HG02763 (cell line): ENCODE measurements at regions not wholly inside any gene's neighbourhood (a gene's known extent, or its start where the extent isn't known, plus 50 kb on each side); places are given as distances from the start of the nearest gene placed in this dataset.

Source experiments
- ATAC-seq: cut with Tn5 transposase; IDR thresholded peaks from one replicate; pipeline ENCODE4 v1.9.1; 2021; ENCODE audit warnings: mild to moderate bottlenecking, moderate library complexity; ENCODE audit not compliant: unreplicated experiment

- no peak for ATAC-seq
These were observed 200.8 kb upstream of the PPP2R2D start for GRCh38 chr10:131700032-131700431.

- ATAC-seq: no peak
These were observed 200.3 kb upstream of the PPP2R2D start for GRCh38 chr10:131700506-131700905.

DNA sequence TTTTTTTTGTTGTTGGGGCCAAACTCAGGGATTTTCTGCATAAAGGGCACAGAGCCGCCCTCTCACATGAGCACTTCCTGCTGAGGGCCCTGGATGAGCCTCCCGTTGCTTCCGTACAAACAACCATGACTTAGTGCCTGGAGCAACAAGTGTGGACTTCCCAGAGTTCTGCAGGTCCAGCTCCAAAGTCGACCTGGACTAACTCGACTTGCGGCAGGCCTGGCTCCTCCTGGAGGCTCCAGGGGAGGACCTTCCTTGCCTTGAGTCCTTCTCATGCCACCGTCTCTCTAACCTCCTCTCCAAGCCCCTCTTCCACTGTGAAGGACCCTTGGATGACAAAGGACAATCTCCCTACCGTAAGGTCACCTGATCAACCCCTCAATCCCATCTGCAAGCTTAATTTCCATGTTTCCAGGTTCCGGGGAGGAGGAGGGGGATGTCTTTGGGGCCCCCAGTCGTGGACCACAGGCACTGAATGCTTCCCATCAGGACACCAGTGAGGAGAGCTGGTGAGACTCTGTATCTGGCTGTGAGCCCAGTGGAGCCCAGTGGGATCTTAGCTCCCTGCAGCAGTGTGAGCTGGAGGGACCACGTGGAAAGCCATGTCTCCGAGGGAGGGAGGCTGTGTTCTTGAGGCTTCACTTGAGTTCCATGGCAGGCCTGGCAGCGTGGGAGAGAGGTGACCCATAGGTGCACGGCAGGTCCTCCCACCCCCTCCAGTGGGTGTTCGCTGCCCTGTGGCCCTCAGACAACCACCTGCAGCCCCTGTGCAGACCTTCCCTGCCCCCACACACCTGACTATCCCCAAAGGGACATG is 199.5 kb upstream of the PPP2R2D start:
- no peak for ATAC-seq

- ATAC-seq: no peak
These were observed 198.1 kb upstream of the PPP2R2D start for GRCh38 chr10:131702531-131703356.

DNA sequence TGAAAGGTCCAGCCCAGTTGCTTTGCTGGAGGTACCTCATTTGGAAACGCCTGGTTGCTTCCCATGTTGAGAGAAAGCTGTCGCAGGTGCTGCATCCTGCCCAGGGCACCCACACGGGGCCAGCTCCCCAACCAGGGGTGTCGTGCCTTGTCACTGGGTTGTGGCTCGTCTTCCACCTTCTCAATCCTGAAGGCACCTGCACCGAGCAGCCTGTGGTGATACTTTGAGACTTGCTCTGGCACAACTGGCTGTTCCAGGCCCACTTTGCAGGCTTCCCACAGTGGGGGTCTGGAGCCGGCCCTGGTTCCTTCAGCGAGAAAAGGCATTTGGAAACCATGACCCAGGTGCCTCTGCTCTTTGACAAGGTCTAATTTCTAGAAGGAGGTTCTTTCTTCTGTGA is 197.3 kb upstream of the PPP2R2D start:
- no peak for ATAC-seq

- ATAC-seq: no peak
These were observed 196.9 kb upstream of the PPP2R2D start for GRCh38 chr10:131703941-131704340.

DNA sequence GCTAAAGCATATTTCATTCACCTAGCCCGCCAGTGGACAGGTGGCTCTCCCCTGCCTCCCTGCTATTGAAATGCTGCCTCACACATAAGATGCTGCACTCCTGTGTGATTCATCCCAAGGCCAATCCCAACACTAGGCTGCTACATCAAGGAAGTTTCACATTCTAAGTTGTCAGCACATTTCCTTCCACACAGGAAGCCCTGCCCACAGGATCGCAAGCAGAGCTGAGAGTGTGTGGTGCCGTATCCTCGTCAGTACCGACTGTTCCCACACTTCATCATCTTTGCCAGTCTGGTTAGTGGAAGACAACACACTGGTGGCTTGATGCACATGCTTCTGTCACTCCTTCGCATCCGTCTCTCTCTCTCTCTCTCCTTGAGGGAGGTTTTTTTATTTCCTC is 194.3 kb upstream of the PPP2R2D start:
- no peak for ATAC-seq

- no peak for ATAC-seq
These were observed 193.9 kb upstream of the PPP2R2D start for GRCh38 chr10:131706952-131707351.

- no peak for ATAC-seq
These were observed 192.5 kb upstream of the PPP2R2D start for GRCh38 chr10:131708225-131708880.

GRCh38 chr10:131710142-131710861 is 190.5 kb upstream of the PPP2R2D start:
- no peak for ATAC-seq

DNA sequence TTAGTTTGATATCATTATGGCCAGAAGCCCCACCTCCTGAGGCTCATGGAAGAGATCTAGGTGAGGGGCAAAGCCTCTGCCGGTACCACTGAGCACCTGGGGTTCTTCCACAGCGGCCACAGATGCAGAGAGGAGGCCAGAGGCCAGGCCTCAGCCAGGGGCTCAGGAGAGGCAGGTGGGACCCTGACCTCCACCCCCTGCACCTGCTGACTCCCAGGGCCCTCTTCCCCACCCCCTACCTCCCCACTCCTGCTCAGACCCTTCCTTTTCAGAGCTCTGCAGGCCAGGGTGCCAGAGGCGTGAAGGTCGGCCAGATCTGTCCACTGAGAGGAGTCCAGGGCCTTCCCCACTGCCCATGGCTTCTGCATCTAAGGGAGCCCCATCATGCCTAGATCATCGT is 178.7 kb upstream of the PPP2R2D start:
- ATAC-seq: no peak

- ATAC-seq: no peak
These were observed 178.1 kb upstream of the PPP2R2D start for GRCh38 chr10:131722525-131723264.

GRCh38 chr10:131723297-131724168 is 177.3 kb upstream of the PPP2R2D start:
- no peak for ATAC-seq

DNA sequence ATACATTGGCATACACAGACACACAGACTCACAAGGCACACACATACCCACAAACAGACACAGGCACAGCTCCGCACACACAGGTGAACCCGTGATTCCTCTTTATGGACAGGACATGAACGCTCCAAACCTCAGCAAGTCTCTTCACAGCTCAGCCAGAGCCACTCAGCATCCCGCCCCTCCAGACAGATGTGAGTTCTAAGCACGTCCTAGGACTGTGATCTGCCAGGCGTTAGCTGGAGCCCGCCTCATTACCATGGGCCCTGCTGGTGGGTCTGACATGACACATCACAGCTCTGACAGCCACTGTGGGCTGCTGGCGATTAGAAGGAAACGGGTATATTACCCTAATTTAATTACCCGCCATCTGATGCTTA is 176.7 kb upstream of the PPP2R2D start:
- ATAC-seq: no peak

DNA sequence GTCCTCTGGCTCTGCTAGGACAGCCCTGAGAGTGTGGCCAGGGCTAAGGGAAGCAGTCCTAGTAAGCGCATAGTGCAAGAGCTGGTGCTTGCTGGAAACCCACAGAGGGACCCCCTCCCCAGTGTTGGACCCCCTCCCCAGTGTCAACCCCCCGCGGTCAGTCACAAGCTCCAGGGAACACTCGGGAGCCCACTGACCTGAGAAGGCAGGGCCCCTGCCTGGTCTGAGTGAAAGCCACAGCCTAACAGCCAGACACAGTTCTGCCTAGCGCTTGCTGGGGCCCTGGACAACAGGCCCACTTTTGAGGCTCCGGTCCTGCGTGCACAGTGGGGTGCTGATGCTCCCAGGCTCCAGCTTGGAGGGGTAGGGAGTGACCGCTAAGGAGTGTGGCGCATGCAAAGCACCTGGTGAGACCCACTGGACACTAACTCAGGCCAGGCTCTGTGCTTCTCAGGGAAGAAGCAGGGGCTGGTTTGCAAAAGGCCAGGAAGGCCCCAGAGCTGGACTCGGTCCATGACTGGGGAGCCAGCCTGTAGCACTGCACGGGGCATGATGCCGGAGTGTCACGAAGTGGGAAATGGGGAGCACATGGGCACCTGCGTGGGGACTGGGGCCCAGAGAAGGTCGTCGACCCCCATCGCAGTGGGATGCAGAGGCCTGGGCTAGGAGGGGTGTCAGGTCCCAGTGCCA is 175.8 kb upstream of the PPP2R2D start:
- no peak for ATAC-seq

- no peak for ATAC-seq
These were observed 175.2 kb upstream of the PPP2R2D start for GRCh38 chr10:131725581-131726069.

- ATAC-seq: no peak
These were observed 174.5 kb upstream of the PPP2R2D start for GRCh38 chr10:131726076-131726880.

- no peak for ATAC-seq
These were observed 173.8 kb upstream of the PPP2R2D start for GRCh38 chr10:131726967-131727366.
